22Rv1 (cell line): ENCODE measurements at regions not wholly inside any gene's neighbourhood (a gene's known extent, or its start where the extent isn't known, plus 50 kb on each side); places are given as distances from the start of the nearest gene placed in this dataset.

Experiments used
- CTCF ChIP-seq: fragments of 450-650 bp; IDR thresholded peaks from 2 replicates; pipeline ENCODE4 v1.5.1; 2017; ENCODE audit warnings: mild to moderate bottlenecking
- ZFX ChIP-seq: fragments of 450-650 bp; IDR thresholded peaks from 2 replicates; pipeline ENCODE4 v1.6.1; 2017; ENCODE audit warnings: antibody characterized with exemption, borderline replicate concordance

DNA sequence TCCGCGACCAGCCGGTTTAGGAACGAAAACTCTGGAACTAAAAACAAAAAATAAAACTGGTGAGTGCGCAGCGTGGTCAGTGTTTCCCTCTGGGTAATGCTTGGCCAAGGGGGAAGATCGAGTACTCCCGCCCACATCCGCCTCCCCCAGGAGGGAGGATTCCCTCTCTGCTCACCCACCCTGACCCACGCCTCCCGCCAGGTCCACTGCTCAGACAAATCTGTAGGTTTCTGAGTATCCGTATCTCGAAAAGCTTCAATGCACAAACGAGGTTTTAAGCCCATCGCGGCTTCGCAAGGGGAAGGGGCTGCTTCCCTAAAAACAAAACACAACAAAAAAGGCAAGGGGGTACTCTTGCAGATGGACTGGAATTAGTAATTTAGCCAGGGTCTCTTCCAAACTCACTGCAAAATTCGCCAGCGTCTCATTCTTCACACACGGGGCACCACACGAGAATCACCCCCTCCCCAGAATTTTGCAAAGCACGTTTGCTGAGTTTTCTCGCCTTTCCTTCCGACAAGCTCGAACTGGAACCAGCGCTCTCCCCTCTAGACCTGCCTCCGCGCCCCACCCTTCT lies 75.2 kb downstream of the INSIG1 start:
- TF ChIP-seq CTCF: peak; percentile 75
- no peak for TF ChIP-seq ZFX
